H1 (cell line): ENCODE measurements at regions not wholly inside any gene's neighbourhood (a gene's known extent, or its start where the extent isn't known, plus 50 kb on each side); places are given as distances from the start of the nearest gene placed in this dataset.

Source experiments
- CTCF ChIA-PET: fragments of 300-600 bp; sonication (Branson Sonifier 250); formaldehyde crosslinking; loops from one replicate; lab custom pipeline; 2021; ENCODE audit not compliant: partially characterized antibody; lab: Charles Lee
- POLR2A ChIA-PET: fragments of 300-600 bp; sonication (Branson Sonifier 250); formaldehyde crosslinking; loops from one replicate; lab custom pipeline; 2021; ENCODE audit warnings: inconsistent platforms; ENCODE audit not compliant: partially characterized antibody; lab: Charles Lee
- DNase-seq, 2 experiments: peaks; one replicate each; pipeline versions ENCODE4 v3.0.0 to v3.0.0-alpha.2; 2010 to 2022; ENCODE audit warnings: low spot score in 2 of 2, low read depth in 1 of 2, mixed read lengths in 1 of 2
- FAIRE-seq: peaks from 2 replicates; lab custom pipeline; 2011; peaks lifted over from hg19 to GRCh38; lab: Jason Lieb, UNC
- H2AFZ ChIP-seq: 2 replicates; pipeline ENCODE4 v1.8.1; 2012; ENCODE audit warnings: low read length, inconsistent platforms
- H2AK5ac ChIP-seq: 2 replicates; pipeline ENCODE4 v1.6.1; 2013; ENCODE audit warnings: low read depth, low read length
- H2BK120ac ChIP-seq: replicated peaks from 2 replicates; pipeline ENCODE3; 2013; ENCODE audit warnings: low read depth, low read length, inconsistent platforms
- H2BK12ac ChIP-seq: 2 replicates; pipeline ENCODE4 v1.6.1; 2013; ENCODE audit warnings: low read depth, low read length
- H2BK15ac ChIP-seq: 2 replicates; pipeline ENCODE4 v1.6.1; 2013; ENCODE audit warnings: low read length
- H2BK20ac ChIP-seq: 2 replicates; pipeline ENCODE4 v1.6.1; 2013; ENCODE audit warnings: low read length
- H2BK5ac ChIP-seq: 2 replicates; pipeline ENCODE4 v1.6.1; 2013; ENCODE audit warnings: low read depth, low read length
- H3K14ac ChIP-seq: 2 replicates; pipeline ENCODE4 v1.6.1; 2013; ENCODE audit warnings: inconsistent platforms; ENCODE audit not compliant: insufficient read length
- H3K18ac ChIP-seq: 2 replicates; pipeline ENCODE4 v1.6.1; 2013; ENCODE audit warnings: low read length; ENCODE audit errors: extremely low read depth
- H3K23ac ChIP-seq: 2 replicates; pipeline ENCODE4 v1.6.1; 2013; ENCODE audit warnings: inconsistent platforms; ENCODE audit not compliant: insufficient read length
- H3K23me2 ChIP-seq: 2 replicates; pipeline ENCODE4 v1.6.1; 2013; ENCODE audit warnings: low read depth, low read length
- H3K27ac ChIP-seq: 2 replicates; pipeline ENCODE4 v1.6.1; 2011; ENCODE audit warnings: low read depth, low read length, inconsistent platforms
- H3K27me3 ChIP-seq, 4 experiments: replicated peaks in 1 of 4; 1 replicate in 1 of 4; 2 replicates in 3 of 4; pipeline versions ENCODE4 v1.6.1 to v1.8.1; 2011 to 2013; ENCODE audit warnings: low read length in 3 of 4, mild to moderate bottlenecking in 3 of 4, inconsistent platforms in 2 of 4, mixed read lengths in 2 of 4, moderate library complexity in 1 of 4; ENCODE audit not compliant: control insufficient read depth in 3 of 4, insufficient read depth in 3 of 4; ENCODE audit errors: extremely low read depth in 1 of 4
- H3K36me3 ChIP-seq, 4 experiments: 2 replicates each; pipeline versions ENCODE4 v1.6.1 to v1.8.1; 2011 to 2013; ENCODE audit warnings: mild to moderate bottlenecking in 4 of 4, low read length in 3 of 4, moderate library complexity in 2 of 4, control low read depth in 1 of 4, inconsistent platforms in 1 of 4; ENCODE audit not compliant: insufficient read depth in 4 of 4, control insufficient read depth in 2 of 4
- H3K4ac ChIP-seq: replicated peaks from 2 replicates; pipeline ENCODE3; 2013; ENCODE audit warnings: low read length, low read depth, mixed read lengths, inconsistent platforms; ENCODE audit not compliant: insufficient read length
- H3K4me1 ChIP-seq, 4 experiments: replicated peaks in 1 of 4; 1 replicate in 1 of 4; 2 replicates in 3 of 4; pipeline versions ENCODE4 v1.6.1 to v1.8.1; 2011 to 2013; ENCODE audit warnings: low read length in 3 of 4, inconsistent platforms in 2 of 4, mixed read lengths in 1 of 4; ENCODE audit not compliant: insufficient read depth in 4 of 4, control insufficient read depth in 3 of 4
- H3K4me2 ChIP-seq, 2 experiments: 2 replicates each; pipeline versions ENCODE4 v1.6.1 to v1.8.1; 2011 to 2013; ENCODE audit warnings: low read depth in 2 of 2, low read length in 2 of 2, control low read depth in 1 of 2, inconsistent platforms in 1 of 2, mild to moderate bottlenecking in 1 of 2; ENCODE audit not compliant: insufficient read depth in 1 of 2
- H3K4me3 ChIP-seq, 4 experiments: fragments of 200-600, 300-600 bp in 1 of 4; sonication (generic), shearing (Covaris generic), sonication (Bioruptor Twin) in 1 of 4; 2 replicates each; pipeline versions ENCODE4 v1.5.1 to v1.8.1; 2011 to 2016; ENCODE audit warnings: low read length in 4 of 4, low read depth in 3 of 4, control low read depth in 2 of 4, inconsistent platforms in 2 of 4, mild to moderate bottlenecking in 2 of 4, mixed read lengths in 1 of 4, moderate library complexity in 1 of 4; ENCODE audit not compliant: insufficient read depth in 2 of 4; ENCODE audit errors: extremely low read depth in 1 of 4
- H3K56ac ChIP-seq: replicated peaks from 2 replicates; pipeline ENCODE3; 2013; ENCODE audit warnings: low read depth, mild to moderate bottlenecking, mixed read lengths, low read length, inconsistent platforms; ENCODE audit not compliant: insufficient read length
- H3K79me1 ChIP-seq: 2 replicates; pipeline ENCODE4 v1.6.1; 2013; ENCODE audit warnings: low read depth, low read length, control low read depth
- H3K79me2 ChIP-seq, 2 experiments: 2 replicates each; pipeline versions ENCODE4 v1.6.1 to v1.8.1; 2012 to 2013; ENCODE audit warnings: low read length in 2 of 2, mild to moderate bottlenecking in 2 of 2, inconsistent platforms in 1 of 2; ENCODE audit not compliant: insufficient read depth in 2 of 2, control insufficient read depth in 1 of 2
- H3K9ac ChIP-seq, 4 experiments: replicated peaks in 1 of 4; 1 replicate in 1 of 4; 2 replicates in 3 of 4; pipeline versions ENCODE4 v1.6.1 to v1.8.1; 2011 to 2013; ENCODE audit warnings: low read depth in 3 of 4, low read length in 3 of 4, control low read depth in 2 of 4, mild to moderate bottlenecking in 2 of 4, moderate library complexity in 2 of 4, inconsistent platforms in 1 of 4; ENCODE audit errors: extremely low read depth in 1 of 4
- H3K9me3 ChIP-seq, 2 experiments: 2 replicates each; pipeline versions ENCODE4 v1.6.1 to v1.8.1; 2012 to 2013; ENCODE audit warnings: mild to moderate bottlenecking in 2 of 2, moderate library complexity in 2 of 2, control low read depth in 1 of 2, inconsistent platforms in 1 of 2, low read depth in 1 of 2, low read length in 1 of 2, mixed read lengths in 1 of 2; ENCODE audit not compliant: insufficient read depth in 2 of 2
- H4K20me1 ChIP-seq, 2 experiments: replicated peaks in 1 of 2; 2 replicates each; pipeline versions ENCODE3 to v1.8.1; 2011 to 2013; ENCODE audit warnings: inconsistent platforms in 2 of 2, low read length in 2 of 2, mild to moderate bottlenecking in 1 of 2; ENCODE audit not compliant: insufficient read depth in 2 of 2, control insufficient read depth in 1 of 2
- H4K5ac ChIP-seq: 2 replicates; pipeline ENCODE4 v1.6.1; 2013; ENCODE audit warnings: low read length, low read depth, mixed read lengths, inconsistent platforms; ENCODE audit not compliant: insufficient read length
- H4K8ac ChIP-seq: 2 replicates; pipeline ENCODE4 v1.8.0; 2013; ENCODE audit warnings: mild to moderate bottlenecking, moderate library complexity, low read length, inconsistent platforms; ENCODE audit not compliant: insufficient read depth; ENCODE audit errors: extremely low read depth
- H4K91ac ChIP-seq: replicated peaks from 2 replicates; pipeline ENCODE3; 2013; ENCODE audit warnings: low read length, mixed read lengths, inconsistent platforms; ENCODE audit not compliant: insufficient read length
- EZH2 ChIP-seq: fragments of 200-600 bp; sonication (generic); IDR thresholded peaks from 2 replicates; pipeline ENCODE4 v1.7.1; 2012; ENCODE audit warnings: low read depth, mild to moderate bottlenecking, moderate library complexity, low read length, inconsistent platforms; ENCODE audit not compliant: severe bottlenecking
- TEAD4 ChIP-seq: IDR thresholded peaks from 2 replicates; pipeline ENCODE4 v1.6.1; 2012; ENCODE audit warnings: low read depth, low read length, inconsistent platforms, mixed read lengths
- WGBS, 2 experiments: shearing (Covaris generic) in 1 of 2; methylation state at CpG; one replicate each; pipeline versions ENCODE4 v1.1.6 to v1.1.7; 2013 to 2015; ENCODE audit warnings: low lambda C conversion rate in 2 of 2, mixed read lengths in 2 of 2, inconsistent platforms in 1 of 2, low coverage in 1 of 2, missing lambda C conversion rate in 1 of 2; ENCODE audit not compliant: insufficient replicate concordance in 2 of 2, insufficient coverage in 1 of 2, insufficient read length in 1 of 2; ENCODE audit errors: extremely low coverage in 1 of 2, missing lambda C conversion rate in 1 of 2; 5-methylcytosine and 5-hydroxymethylcytosine counted together

- H4K5ac ChIP-seq: no peak overlapping the region
- TF ChIP-seq TEAD4 (peak; percentile 48; the same call in 1 of the 2 replicates), EZH2 (no peak)
- H3K9ac ChIP-seq: no peak overlapping the region
- ChIA-PET POLR2A (no interaction called here), CTCF (interaction anchor here (0.6 to 1.4 kb wide), 6 partner anchors 9 to 472 kb away, joined by 3 to 6 read pairs (median 3); no protein-coding TSS in a partner anchor)
- no peaks in the 10 kb centered on the region for H3K79me1 ChIP-seq
- H4K8ac ChIP-seq: no peak overlapping the region
- no peak overlapping the region; the same call in 1 of the 2 replicates for H2BK5ac ChIP-seq
- H3K23ac ChIP-seq: no peak overlapping the region
- no peak overlapping the region for H2BK15ac ChIP-seq
- no peaks in the 10 kb centered on the region for H3K36me3 ChIP-seq
- no peak overlapping the region for H2AK5ac ChIP-seq
- no peak overlapping the region for H2BK12ac ChIP-seq
- H3K79me2 ChIP-seq: no peaks in the 10 kb centered on the region
- H3K23me2 ChIP-seq: no peaks in the 10 kb centered on the region; the same call in 1 of the 2 replicates
- H3K27ac ChIP-seq: no peak overlapping the region; the same call in 1 of the 2 replicates
- H3K4me2 ChIP-seq: peak overlapping the region; percentile 23 to 48; a peak in 1 of 4 replicates
- H2AFZ ChIP-seq: no peak overlapping the region
- H3K56ac ChIP-seq: no peak overlapping the region
- no peaks in the 10 kb centered on the region for H3K27me3 ChIP-seq
- FAIRE-seq: peak; percentile 71
- H2BK20ac ChIP-seq: no peak overlapping the region
- no peak overlapping the region for H2BK120ac ChIP-seq
- H3K4ac ChIP-seq: no peak overlapping the region
- WGBS, 2 experiments: 35% methylated on average over 2 of the region's 2 CpGs; no CpG with 5 or more reads in 1 of the 2 experiments
- H3K4me1 ChIP-seq: peaks cover 0 to 18% (median 6%) of the 10 kb centered on the region in 4 experiments; a peak in 3 of 7 replicates
- H4K91ac ChIP-seq: no peak overlapping the region
- H3K18ac ChIP-seq: peak overlapping the region; percentile 57; the same call in 1 of the 2 replicates
- peak overlapping the region in 1 of 4 experiments; percentile 13; a peak in 1 of 8 replicates for H3K4me3 ChIP-seq
- H4K20me1 ChIP-seq: no peaks in the 10 kb centered on the region
- no peaks in the 10 kb centered on the region for H3K9me3 ChIP-seq
- no peak overlapping the region for H3K14ac ChIP-seq
- no peak for DNase-seq
Measured at GRCh38 chr3:180116658-180117057, 79.9 kb upstream of the PEX5L start.
